ENCODE measurements at regions not wholly inside any gene's neighbourhood (a gene's known extent, or its start where the extent isn't known, plus 50 kb on each side); places are given as distances from the start of the nearest gene placed in this dataset.
A peak's percentile ranks its signal among the peaks of the same experiment; 100 is the strongest.
"Not testable (repeated sequence)": the region's sequence is repeated elsewhere in the genome, so short reads cannot be mapped to it uniquely, and the experiment has no call there.

GRCh38 chr10:28991333-28992270, 297.3 kb upstream of the LYZL1 start:
- TF ChIP-seq, protein P1, sequence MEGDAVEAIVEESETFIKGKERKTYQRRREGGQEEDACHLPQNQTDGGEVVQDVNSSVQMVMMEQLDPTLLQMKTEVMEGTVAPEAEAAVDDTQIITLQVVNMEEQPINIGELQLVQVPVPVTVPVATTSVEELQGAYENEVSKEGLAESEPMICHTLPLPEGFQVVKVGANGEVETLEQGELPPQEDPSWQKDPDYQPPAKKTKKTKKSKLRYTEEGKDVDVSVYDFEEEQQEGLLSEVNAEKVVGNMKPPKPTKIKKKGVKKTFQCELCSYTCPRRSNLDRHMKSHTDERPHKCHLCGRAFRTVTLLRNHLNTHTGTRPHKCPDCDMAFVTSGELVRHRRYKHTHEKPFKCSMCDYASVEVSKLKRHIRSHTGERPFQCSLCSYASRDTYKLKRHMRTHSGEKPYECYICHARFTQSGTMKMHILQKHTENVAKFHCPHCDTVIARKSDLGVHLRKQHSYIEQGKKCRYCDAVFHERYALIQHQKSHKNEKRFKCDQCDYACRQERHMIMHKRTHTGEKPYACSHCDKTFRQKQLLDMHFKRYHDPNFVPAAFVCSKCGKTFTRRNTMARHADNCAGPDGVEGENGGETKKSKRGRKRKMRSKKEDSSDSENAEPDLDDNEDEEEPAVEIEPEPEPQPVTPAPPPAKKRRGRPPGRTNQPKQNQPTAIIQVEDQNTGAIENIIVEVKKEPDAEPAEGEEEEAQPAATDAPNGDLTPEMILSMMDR (IDR thresholded peaks at IDR 0.05; ENCODE audit: low read depth, low read length, missing control alignments) = peak; percentile 64
- no peak for DNase-seq (ENCODE audit: low read depth)
- no peak overlapping the region for H3K4me3 ChIP-seq (ENCODE audit: low read depth, low read length)

DNA sequence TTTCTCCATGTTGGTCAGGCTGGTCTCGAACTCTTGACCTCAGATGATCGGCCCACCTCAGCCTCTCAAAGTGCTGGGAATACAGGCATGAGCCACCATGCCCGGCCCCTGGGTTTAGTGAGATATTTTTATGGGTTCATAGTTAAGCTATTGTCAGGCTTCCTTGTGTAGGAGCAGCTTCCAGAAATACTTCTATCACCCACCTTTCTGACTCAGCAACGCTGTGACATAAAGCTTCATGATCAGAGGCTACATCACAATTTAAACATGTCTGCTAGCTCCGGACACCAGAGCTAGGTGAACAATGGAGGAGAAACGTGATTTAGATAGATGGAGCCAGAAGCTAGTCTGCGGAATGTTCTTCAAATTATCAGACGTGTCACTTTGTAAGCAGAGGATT, 295.8 kb upstream of the LYZL1 start:
- TF ChIP-seq, protein P1 (IDR thresholded peaks at IDR 0.05; ENCODE audit: low read depth, low read length, missing control alignments) = no peak
- no peak for DNase-seq (ENCODE audit: low read depth)
- no peak overlapping the region for H3K4me3 ChIP-seq (ENCODE audit: low read depth, low read length)

GRCh38 chr10:28993861-28994260, 295.0 kb upstream of the LYZL1 start:
- H3K4me3 ChIP-seq (ENCODE audit: low read depth, low read length) = no peak overlapping the region
- TF ChIP-seq, protein P1 (IDR thresholded peaks at IDR 0.05; ENCODE audit: low read depth, low read length, missing control alignments) = no peak
- no peak for DNase-seq (ENCODE audit: low read depth)

DNA sequence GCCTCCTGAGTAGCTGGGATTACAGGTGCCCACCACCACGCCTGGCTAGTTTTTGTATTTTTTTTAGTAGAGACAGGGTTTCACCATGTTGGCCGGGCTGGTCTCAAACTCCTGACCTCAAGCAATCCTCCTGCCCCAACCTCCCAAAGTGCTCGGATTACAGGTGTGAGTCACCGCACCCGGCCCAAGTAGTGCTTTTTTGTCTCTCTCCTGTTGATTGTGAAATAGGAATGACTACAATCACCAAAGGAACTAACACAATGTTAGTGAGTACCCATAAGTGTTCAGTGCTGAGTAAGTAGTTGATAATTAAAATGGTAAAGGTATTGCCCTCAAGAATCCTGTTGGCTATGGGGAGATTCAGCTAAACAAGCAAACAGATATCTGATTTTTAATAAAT, 294.1 kb upstream of the LYZL1 start:
- not testable (repeated sequence) for DNase-seq (ENCODE audit: low read depth); H3K4me3 ChIP-seq (ENCODE audit: low read depth, low read length)

DNA sequence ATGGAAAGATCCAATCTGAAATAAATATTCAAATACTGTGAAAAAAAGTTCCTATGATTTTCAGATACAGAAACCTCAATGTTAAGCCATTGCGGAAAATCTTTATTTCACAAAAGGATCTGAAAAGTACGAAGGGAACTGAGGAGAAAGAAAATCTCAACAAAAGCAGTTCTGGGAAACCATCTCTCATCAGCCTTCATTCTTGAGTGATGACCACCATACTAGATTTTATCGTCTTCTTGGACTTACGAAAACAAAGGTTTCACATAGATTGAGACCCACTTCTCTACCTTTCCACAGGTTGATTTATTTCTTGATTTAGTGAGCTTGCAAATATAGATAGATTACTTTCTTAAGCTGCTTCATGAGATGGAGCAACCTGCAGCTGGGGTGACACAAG, 293.4 kb upstream of the LYZL1 start:
- no peak for DNase-seq (ENCODE audit: low read depth)
- TF ChIP-seq, protein P1 (IDR thresholded peaks at IDR 0.05; ENCODE audit: low read depth, low read length, missing control alignments) = no peak
- H3K4me3 ChIP-seq (ENCODE audit: low read depth, low read length) = no peak overlapping the region

DNA sequence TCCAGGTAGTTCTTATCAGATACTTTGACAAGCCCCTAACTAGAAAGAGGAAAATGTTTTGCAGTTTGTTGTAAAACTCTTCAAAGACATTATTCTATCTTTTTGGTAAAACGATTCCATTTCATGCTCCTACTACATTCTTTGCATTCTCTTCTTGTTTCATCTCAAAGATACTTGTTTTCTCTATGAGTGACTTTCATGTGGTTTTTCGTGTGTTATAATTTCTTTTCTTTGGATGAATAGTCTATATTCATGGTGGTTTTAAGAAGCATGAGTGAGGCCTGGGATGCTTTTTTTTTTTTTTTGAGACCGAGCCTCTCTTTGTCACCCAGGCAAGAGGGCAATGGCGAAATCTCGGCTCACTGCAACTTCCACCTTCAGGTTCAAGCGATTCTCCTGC, 292.5 kb upstream of the LYZL1 start:
- no peak for DNase-seq (ENCODE audit: low read depth)
- H3K4me3 ChIP-seq (ENCODE audit: low read depth, low read length) = no peak overlapping the region
- TF ChIP-seq, protein P1 (IDR thresholded peaks at IDR 0.05; ENCODE audit: low read depth, low read length, missing control alignments) = no peak

DNA sequence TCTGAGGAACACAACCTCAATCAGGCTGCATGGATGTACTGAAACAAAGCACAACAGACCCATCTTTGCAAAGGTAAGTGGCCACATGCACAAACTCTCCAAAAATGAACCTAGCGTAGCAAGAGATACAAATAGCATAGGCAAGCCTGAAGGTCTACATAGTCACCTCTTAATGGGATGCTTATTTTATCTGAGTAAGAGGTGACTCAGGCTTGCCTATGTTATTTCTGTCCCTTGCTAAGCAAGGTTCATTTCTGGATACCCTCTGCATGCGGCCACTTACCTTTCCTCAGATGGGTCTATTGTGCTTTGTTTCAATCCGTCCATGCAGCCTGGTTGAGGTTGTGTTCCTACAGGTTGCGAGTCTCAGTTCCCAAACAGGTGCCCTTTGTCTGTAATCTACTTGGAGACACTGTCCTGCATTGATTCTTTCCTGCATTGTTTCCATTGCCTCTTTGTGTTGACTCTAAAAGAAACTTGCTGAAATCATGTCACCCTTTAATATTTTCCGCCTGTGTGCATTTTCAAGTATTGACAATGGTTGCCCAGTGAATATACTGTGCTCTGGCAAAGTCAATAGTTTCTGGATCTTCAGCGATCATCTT, 291.8 kb upstream of the LYZL1 start:
- DNase-seq (ENCODE audit: low read depth) = no peak
- no peak overlapping the region for H3K4me3 ChIP-seq (ENCODE audit: low read depth, low read length)
- TF ChIP-seq, protein P1 (IDR thresholded peaks at IDR 0.05; ENCODE audit: low read depth, low read length, missing control alignments) = no peak
